Caco-2 (cell line): ENCODE measurements at regions not wholly inside any gene's neighbourhood (a gene's known extent, or its start where the extent isn't known, plus 50 kb on each side); places are given as distances from the start of the nearest gene placed in this dataset.

Source experiments
- BruUV-seq: library from RNA; stranded (reverse); fragments of 400-500 nt; replicated peaks from 2 replicates; lab custom pipeline; 2021; lab: Mats Ljungman, UMichigan
- CTCF ChIA-PET: fragments of 300-600 bp; sonication (Branson Sonifier 250); formaldehyde crosslinking; loops from one replicate; lab custom pipeline; 2022; ENCODE audit warnings: antibody characterized with exemption; lab: Charles Lee
- POLR2A ChIA-PET: fragments of 300-600 bp; sonication (Branson Sonifier 250); formaldehyde crosslinking; loops from one replicate; lab custom pipeline; 2022; ENCODE audit warnings: antibody characterized with exemption; lab: Charles Lee
- DNase-seq, 2 experiments: peaks; one replicate each; pipeline versions ENCODE4 v3.0.0 to v3.0.0-alpha.2; 2020 to 2022
- H3K27me3 ChIP-seq: replicated peaks from 2 replicates; pipeline ENCODE4 v1.6.0; 2011; ENCODE audit warnings: low read length; ENCODE audit not compliant: control insufficient read depth, insufficient read depth
- H3K36me3 ChIP-seq: 2 replicates; pipeline ENCODE4 v1.5.1; 2011; ENCODE audit warnings: low read length; ENCODE audit not compliant: control insufficient read depth, insufficient read depth
- H3K4me1 ChIP-seq: fragments of 250-450 bp; sonication (Bioruptor Pico); 2 replicates; pipeline ENCODE4 v1.5.1; 2020; ENCODE audit warnings: mild to moderate bottlenecking
- H3K4me3 ChIP-seq: 2 replicates; pipeline ENCODE4 v1.5.1; 2011; ENCODE audit warnings: low read depth, mild to moderate bottlenecking, control low read depth, low read length
- H3K9me3 ChIP-seq: fragments of 250-450 bp; sonication (Bioruptor Pico); 2 replicates; pipeline ENCODE4 v1.5.1; 2020; ENCODE audit warnings: mild to moderate bottlenecking, moderate library complexity
- H3K27ac Mint-ChIP-seq: one replicate; pipeline ENCODE4 v1.8.0; 2022; ENCODE audit warnings: mixed read lengths; ENCODE audit not compliant: unreplicated experiment
- H3K27me3 Mint-ChIP-seq: one replicate; pipeline ENCODE4 v1.8.0; 2022; ENCODE audit warnings: mixed read lengths; ENCODE audit not compliant: insufficient read depth, unreplicated experiment
- H3K36me3 Mint-ChIP-seq: one replicate; pipeline ENCODE4 v1.8.0; 2022; ENCODE audit warnings: mild to moderate bottlenecking, mixed read lengths; ENCODE audit not compliant: insufficient read depth, unreplicated experiment
- H3K4me1 Mint-ChIP-seq: one replicate; pipeline ENCODE4 v1.8.0; 2022; ENCODE audit warnings: low read depth, mixed read lengths; ENCODE audit not compliant: unreplicated experiment
- H3K4me3 Mint-ChIP-seq: one replicate; pipeline ENCODE4 v1.8.0; 2022; ENCODE audit warnings: mild to moderate bottlenecking, moderate library complexity, mixed read lengths; ENCODE audit not compliant: unreplicated experiment
- H3K9me3 Mint-ChIP-seq: one replicate; pipeline ENCODE4 v1.8.0; 2022; ENCODE audit warnings: mixed read lengths; ENCODE audit not compliant: unreplicated experiment
- intact Hi-C: fragments of 100-400 bp; cut with micrococcal nuclease; formaldehyde crosslinking; loops from one replicate; pipeline ENCODE4 v1.10.0; 2022; ENCODE audit not compliant: unreplicated experiment
- TF ChIP-seq, protein P1 (sequence below), 2 experiments: fragments of 200-600 bp in 1 of 2; IDR thresholded peaks; 1 replicate in 1 of 2; 2 replicates in 1 of 2; pipeline versions ENCODE4 v1.5.1 to v1.8.0; 2011 to 2022; ENCODE audit warnings: antibody characterized with exemption in 1 of 2, control low read depth in 1 of 2, inconsistent platforms in 1 of 2, low read depth in 1 of 2, low read length in 1 of 2, mild to moderate bottlenecking in 1 of 2, moderate library complexity in 1 of 2; ENCODE audit not compliant: insufficient read depth in 1 of 2, severe bottlenecking in 1 of 2, unreplicated experiment in 1 of 2

- no peaks in the 10 kb centered on the region for H3K9me3 ChIP-seq
- Mint-ChIP-seq H3K27me3 (no peaks in the 10 kb centered on the region), H3K4me1 (no peaks in the 10 kb centered on the region), H3K36me3 (no peaks in the 10 kb centered on the region), H3K27ac (no peak overlapping the region), H3K4me3 (no peak overlapping the region), H3K9me3 (no peaks in the 10 kb centered on the region)
- POLR2A ChIA-PET = no interaction called here
- TF ChIP-seq, protein P1, sequence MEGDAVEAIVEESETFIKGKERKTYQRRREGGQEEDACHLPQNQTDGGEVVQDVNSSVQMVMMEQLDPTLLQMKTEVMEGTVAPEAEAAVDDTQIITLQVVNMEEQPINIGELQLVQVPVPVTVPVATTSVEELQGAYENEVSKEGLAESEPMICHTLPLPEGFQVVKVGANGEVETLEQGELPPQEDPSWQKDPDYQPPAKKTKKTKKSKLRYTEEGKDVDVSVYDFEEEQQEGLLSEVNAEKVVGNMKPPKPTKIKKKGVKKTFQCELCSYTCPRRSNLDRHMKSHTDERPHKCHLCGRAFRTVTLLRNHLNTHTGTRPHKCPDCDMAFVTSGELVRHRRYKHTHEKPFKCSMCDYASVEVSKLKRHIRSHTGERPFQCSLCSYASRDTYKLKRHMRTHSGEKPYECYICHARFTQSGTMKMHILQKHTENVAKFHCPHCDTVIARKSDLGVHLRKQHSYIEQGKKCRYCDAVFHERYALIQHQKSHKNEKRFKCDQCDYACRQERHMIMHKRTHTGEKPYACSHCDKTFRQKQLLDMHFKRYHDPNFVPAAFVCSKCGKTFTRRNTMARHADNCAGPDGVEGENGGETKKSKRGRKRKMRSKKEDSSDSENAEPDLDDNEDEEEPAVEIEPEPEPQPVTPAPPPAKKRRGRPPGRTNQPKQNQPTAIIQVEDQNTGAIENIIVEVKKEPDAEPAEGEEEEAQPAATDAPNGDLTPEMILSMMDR (IDR thresholded peaks at IDR 0.05; ENCODE audit: insufficient read depth in 1 of 2, low read depth in 1 of 2, low read length in 1 of 2, severe bottlenecking in 1 of 2, unreplicated experiment in 1 of 2) = no peak
- CTCF ChIA-PET = no interaction called here
- intact Hi-C loops = no loop called here
- no peaks in the 10 kb centered on the region for H3K36me3 ChIP-seq
- no peak for DNase-seq
- H3K4me1 ChIP-seq = no peaks in the 10 kb centered on the region
- no peaks in the 10 kb centered on the region for H3K27me3 ChIP-seq
- no TSS peak for BruUV-seq
- no peak overlapping the region for H3K4me3 ChIP-seq
Measured at GRCh38 chrX:125713633-125714032, 394.0 kb downstream of the TEX13C start.

DNA sequence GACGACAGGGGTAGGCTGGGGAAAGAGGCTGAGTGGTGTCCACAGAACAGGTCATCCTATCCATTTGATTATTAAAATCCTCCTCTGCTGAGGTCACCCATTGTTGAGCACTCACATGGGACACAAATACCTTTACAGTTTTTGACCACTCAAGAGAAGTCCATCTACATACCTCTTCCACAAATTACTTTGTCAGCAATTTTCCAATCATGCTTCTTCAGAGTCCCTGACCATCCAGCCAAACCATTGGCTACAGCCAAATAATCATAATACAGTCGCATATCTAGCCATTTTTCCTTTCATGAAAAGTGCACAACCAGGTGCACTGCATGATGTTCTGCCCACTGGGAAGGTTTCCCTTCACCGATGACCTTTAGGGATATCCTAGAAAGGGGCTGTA lies 407.4 kb downstream of the TEX13C start:
- H3K27me3 ChIP-seq = no peaks in the 10 kb centered on the region
- Mint-ChIP-seq H3K36me3 (no peaks in the 10 kb centered on the region), H3K4me3 (no peak overlapping the region), H3K4me1 (no peaks in the 10 kb centered on the region), H3K27ac (no peak overlapping the region), H3K27me3 (no peaks in the 10 kb centered on the region), H3K9me3 (no peaks in the 10 kb centered on the region)
- ChIA-PET POLR2A (no interaction called here), CTCF (no interaction called here)
- no peak for DNase-seq
- H3K4me1 ChIP-seq = no peaks in the 10 kb centered on the region
- no peak overlapping the region for H3K4me3 ChIP-seq
- intact Hi-C loops = no loop called here
- no peaks in the 10 kb centered on the region for H3K9me3 ChIP-seq
- TF ChIP-seq, protein P1 (IDR thresholded peaks at IDR 0.05; ENCODE audit: insufficient read depth in 1 of 2, low read depth in 1 of 2, low read length in 1 of 2, severe bottlenecking in 1 of 2, unreplicated experiment in 1 of 2) = no peak
- BruUV-seq = no TSS peak
- H3K36me3 ChIP-seq = no peaks in the 10 kb centered on the region

DNA sequence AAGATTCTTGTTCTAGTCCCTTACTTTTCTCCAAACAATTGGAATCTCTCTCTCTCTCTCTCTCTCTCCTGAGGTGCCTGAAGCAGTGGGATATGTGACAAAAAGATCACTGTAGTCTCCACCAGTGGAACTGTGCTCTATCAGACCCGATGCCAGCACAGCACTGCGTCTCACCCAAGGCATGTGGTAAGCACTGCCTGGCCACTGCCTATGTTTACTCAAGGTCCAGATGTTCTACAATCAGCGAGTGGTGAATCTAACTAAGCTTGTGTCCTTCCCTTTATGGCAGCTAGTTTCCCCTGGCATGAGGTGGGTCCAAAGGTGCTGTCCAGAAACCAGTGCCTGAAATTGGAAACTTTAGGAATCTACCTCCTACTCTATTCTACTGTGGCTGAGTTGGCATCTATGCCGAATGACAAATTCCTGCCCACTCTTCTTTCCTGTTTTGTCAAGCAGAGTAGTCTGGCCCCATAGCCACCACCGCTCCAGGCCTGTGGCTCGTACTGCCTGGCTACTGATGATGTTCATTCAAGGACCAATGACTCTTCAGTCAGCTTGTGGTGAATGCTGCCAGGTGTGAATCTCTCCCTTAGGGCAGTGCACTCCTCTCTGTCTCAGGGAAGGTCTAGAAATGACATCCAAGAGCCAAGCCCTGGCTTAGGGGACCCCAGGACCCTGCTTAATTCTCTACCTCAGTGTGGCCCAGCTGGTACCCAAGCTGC lies 416.5 kb downstream of the TEX13C start:
- ChIA-PET POLR2A (no interaction called here), CTCF (no interaction called here)
- intact Hi-C loops = no loop called here
- H3K27ac Mint-ChIP-seq = no peak overlapping the region
- Histone ChIP-seq H3K27me3 (no peaks in the 10 kb centered on the region), H3K9me3 (no peaks in the 10 kb centered on the region), H3K4me1 (no peaks in the 10 kb centered on the region), H3K36me3 (no peaks in the 10 kb centered on the region), H3K4me3 (no peak overlapping the region)
- TF ChIP-seq, protein P1 (IDR thresholded peaks at IDR 0.05; ENCODE audit: insufficient read depth in 1 of 2, low read depth in 1 of 2, low read length in 1 of 2, severe bottlenecking in 1 of 2, unreplicated experiment in 1 of 2) = no peak
- no peaks in the 10 kb centered on the region for H3K36me3 Mint-ChIP-seq
- BruUV-seq = no TSS peak
- DNase-seq = no peak
- no peaks in the 10 kb centered on the region for H3K4me1 Mint-ChIP-seq
- H3K4me3 Mint-ChIP-seq = no peak overlapping the region
- H3K27me3 Mint-ChIP-seq = no peaks in the 10 kb centered on the region
- H3K9me3 Mint-ChIP-seq = no peaks in the 10 kb centered on the region
